SK-N-DZ (cell line): ENCODE measurements at regions not wholly inside any gene's neighbourhood (a gene's known extent, or its start where the extent isn't known, plus 50 kb on each side); places are given as distances from the start of the nearest gene placed in this dataset.

Experiments used
- DNase-seq: peaks from one replicate; pipeline ENCODE4 v3.0.0-alpha.2; 2015; ENCODE audit warnings: low spot score

DNA sequence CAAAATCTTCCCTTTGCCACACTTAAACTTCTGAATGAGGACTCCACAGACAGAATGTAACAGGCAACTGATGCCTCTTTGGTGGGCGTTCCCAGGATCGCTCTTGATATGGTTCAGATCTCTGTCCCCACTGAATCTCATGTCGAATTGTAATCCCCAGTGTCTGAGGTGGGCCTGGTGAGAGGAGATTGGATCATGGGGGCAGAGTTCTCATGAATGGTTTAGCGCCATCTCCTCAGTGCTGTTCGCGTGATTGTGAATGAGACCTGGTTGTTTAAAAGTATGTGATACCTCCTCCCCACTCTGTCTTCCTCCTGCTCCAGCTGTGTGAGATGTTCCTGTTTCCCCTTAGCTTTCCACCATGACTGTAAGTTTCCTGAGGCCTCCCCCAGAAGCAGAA lies 111.1 kb upstream of the SLC66A3 start:
- DNase-seq: no peak

- DNase-seq: no peak
Measured at GRCh38 chr2:11045294-11045693, 110.0 kb upstream of the SLC66A3 start.

- no peak for DNase-seq
Measured at GRCh38 chr2:11048335-11049008, 106.8 kb upstream of the SLC66A3 start.

GRCh38 chr2:11050565-11050964 lies 104.7 kb upstream of the SLC66A3 start:
- DNase-seq: no peak

GRCh38 chr2:11051280-11051679 lies 104.0 kb upstream of the SLC66A3 start:
- DNase-seq: no peak

- no peak for DNase-seq
Measured at GRCh38 chr2:11053546-11053945, 101.7 kb upstream of the SLC66A3 start.

DNA sequence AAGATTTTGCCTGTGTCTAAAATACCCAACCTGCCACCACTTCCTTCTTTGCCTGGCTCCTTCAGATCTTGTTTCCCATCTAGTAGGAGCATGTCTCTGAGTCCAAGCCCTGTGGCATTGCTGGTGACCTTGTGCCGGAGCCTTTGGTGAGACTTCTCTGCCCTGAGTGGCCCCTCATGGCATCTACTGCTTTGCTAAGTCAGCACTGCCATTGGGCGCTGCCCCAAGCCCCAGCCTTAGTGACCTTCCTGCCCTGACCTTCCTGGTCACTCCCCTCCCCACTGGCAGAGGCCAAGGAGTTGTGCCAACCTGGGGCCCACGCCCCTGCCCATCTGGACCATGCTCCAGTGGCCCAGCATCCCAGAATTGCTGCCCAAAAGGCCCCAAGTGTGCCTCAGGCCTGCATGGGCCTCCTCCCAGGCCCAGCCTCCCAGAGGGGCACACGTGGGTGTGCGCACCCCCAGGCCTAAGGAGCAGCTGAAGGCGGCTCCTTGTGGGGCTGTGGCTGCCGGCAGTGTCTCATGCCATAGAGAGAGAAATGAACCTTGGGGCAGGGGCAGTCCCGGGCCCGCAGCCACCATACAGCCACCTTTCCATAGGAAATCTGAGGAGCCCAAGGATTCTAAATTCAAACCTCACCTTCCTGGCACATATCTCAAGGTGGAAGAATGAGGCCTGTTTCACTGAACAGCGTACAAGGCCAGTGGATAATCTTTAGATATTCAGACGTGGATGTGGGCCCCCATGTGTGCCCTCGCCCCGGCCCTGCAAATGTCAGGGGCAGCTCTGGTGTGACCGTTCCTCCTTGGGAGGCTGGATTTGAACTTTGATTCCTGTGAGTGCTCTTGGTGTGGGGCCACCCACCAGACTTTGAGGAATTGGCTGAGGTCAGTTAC lies 100.2 kb upstream of the SLC66A3 start:
- no peak for DNase-seq

DNA sequence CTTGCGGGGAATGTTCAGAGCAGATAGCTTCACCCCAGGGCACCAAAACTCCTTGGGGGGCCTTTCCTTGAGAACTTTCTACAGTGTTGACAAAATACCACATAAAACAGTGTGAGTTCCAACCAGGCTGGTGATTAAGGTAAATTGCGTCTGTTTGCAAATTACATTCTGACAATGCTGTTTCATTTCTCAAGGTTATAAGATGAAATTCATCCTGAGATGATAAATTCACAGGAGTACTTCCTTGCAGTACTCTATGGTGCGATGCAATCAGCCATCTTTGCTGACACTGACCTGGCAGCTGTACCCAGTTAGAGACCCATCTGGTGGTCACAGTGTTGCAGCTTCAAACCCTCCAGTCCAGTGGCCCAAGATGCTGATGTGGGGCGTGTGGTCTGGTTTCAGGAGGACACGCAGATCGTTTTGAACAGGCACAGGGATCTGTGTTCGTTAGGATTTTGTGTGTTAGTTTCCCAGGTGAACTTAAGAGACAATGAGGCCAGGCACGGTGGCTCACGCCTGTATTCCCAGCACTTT lies 99.5 kb upstream of the SLC66A3 start:
- DNase-seq: no peak

- no peak for DNase-seq
Measured at GRCh38 chr2:11056614-11057013, 98.7 kb upstream of the SLC66A3 start.

GRCh38 chr2:11057031-11057430 lies 98.2 kb upstream of the SLC66A3 start:
- no peak for DNase-seq

DNA sequence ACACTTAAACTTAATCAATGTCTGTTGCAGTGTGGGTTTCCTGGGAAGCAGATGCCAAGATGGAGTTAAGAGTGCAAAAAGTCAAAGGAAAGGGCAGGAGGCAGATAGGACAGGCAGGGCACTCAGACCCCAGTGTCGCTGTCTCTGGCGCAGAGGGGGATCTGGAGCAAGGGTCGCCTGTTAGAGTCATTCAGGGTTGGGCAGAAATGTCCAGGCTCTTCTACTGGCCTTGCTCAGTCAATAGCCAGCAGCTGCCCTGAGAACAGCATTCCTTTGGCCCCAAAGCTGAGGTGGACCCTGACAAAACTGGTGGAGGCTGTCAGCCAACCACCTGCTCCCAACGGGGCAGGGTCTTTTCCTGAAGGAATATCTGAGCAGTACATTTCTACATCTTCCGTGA lies 97.1 kb upstream of the SLC66A3 start:
- no peak for DNase-seq

GRCh38 chr2:11060376-11061169 lies 94.7 kb upstream of the SLC66A3 start:
- no peak for DNase-seq

GRCh38 chr2:11065833-11066485 lies 89.3 kb upstream of the SLC66A3 start:
- no peak for DNase-seq

- DNase-seq: no peak
Measured at GRCh38 chr2:11067221-11068078, 87.8 kb upstream of the SLC66A3 start.

DNA sequence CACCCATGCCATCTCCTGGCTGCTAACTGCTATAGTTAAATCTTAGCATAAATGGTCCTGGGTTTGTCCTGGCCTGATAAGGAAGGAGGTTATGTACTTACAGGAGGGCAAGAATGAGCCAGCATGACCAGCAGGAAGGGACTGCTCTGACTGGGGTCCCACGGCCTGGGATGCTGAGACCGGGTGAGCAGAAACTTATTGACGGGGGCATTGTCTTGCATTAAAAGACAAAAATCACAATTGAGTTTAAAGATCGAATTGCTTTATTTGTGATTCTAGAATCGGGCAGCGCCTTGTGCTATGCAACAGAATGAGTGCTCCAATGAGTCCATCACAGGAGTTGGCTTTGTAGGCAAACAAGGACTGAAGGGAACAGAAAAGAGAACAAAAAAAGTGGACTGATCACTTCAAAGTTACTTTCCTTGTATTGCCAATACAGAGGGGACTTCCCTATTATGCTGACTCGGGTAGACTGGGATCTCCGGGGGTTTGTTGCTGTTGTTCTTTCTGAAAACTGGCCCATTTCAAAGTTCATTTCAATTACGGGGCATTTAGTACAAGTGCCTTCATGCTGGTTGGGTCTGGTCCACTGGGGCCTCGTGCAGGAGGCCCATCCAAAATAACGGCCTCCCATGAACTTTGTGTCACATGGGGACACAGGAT lies 87.1 kb upstream of the SLC66A3 start:
- DNase-seq: no peak

- DNase-seq: no peak
Measured at GRCh38 chr2:11068856-11069526, 86.3 kb upstream of the SLC66A3 start.

DNA sequence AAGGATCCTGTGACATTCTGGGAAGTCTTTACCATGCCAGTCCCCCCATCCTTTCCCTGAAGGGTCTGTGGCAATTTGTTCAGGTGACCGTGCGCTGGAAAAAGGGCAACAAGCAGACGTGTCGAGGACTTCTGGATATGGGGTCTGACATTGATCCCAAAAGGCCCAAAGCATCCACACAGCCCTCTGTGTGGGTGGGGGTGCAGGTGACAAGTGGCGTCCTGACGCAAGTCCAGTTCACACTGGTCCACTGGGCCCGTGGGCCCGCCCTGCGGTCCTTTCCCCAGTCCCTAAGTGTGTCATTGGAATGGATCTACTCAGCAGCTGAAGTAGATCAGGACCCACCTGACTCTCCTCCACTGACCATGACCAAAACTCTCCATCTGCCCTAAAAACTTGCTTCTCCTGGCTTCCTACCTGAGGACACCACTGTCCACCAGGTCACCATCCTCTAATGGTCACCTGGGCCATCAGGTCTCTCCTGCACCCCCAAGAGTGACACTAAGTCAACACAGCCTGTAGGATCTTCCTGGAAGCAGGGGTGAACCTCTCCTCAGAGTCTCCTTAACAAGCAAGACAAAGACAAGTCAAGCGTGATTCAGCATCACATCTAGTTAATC lies 85.6 kb upstream of the SLC66A3 start:
- DNase-seq: no peak

DNA sequence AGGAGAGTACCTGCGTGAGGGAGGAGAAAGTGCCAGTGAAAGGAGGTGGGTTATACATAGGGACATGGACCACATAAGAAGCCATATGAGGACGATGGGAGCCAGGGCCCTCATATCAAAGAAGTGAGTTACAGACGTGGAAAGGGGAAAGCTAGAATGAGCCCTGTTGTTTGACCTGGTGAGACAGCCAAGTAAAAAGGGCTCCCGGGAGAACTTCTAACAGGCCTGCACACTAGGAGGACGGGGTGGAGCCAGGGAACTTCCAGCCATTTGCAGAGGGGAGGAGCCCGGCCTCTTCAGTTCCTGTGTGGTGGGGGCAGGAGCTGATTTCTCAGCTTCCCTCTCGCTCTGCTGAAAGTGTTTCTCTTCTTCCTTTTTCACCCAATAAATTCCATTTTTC lies 84.1 kb upstream of the SLC66A3 start:
- DNase-seq: no peak

GRCh38 chr2:11071939-11072338 lies 83.3 kb upstream of the SLC66A3 start:
- no peak for DNase-seq
